ENCODE measurements at regions not wholly inside any gene's neighbourhood (a gene's known extent, or its start where the extent isn't known, plus 50 kb on each side); places are given as distances from the start of the nearest gene placed in this dataset.
"Not testable (repeated sequence)": the region's sequence is repeated elsewhere in the genome, so short reads cannot be mapped to it uniquely, and the experiment has no call there.

DNA sequence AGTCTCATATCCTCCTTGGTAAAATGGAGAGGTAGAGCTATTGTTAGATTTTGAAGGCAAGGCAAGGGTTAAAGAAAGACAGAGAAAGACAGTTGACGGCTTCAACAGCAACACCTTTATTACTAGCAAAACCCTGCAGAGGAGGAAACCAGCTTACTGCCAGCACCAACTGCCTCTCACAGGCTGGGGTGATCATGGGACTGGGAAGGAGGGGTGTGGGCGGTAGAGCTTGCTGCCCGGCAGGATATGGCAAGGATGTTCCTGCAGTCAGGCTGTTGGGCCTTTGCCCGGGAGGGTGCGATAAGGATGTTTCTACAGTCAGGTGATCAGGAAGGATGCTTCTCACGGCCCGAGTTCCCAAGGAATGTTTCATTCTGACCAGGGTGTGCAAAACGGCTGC, 310.0 kb downstream of the FOXD4L4 start:
- not testable (repeated sequence) for H3K36me3 ChIP-seq, DNase-seq, H3K9me3 ChIP-seq, H3K4me1 ChIP-seq, H3K27me3 ChIP-seq, H3K27ac ChIP-seq, H3K4me3 ChIP-seq

DNA sequence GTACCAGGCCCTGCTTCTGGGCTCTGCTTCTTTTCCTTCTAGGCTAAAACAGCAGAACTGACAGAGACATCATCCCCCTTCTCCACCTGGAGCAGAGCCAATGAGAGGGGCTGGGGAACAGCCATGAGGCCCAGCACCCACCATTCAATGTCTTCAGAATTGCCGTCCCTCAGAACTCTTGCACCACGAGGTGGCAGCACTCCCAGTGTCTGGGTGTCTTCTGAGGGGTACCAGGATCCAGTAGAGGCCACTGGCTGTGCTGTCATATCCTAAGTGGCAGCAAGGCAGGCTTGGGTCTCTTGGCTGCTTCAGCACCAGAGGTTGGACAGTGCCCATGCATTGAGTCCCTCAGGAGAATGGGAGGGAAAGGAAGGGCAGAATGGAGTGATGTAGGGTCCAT, 312.8 kb downstream of the FOXD4L4 start:
- H3K4me3 ChIP-seq, H3K4me1 ChIP-seq, H3K27me3 ChIP-seq, H3K36me3 ChIP-seq, DNase-seq, H3K27ac ChIP-seq, H3K9me3 ChIP-seq: not testable (repeated sequence)

DNA sequence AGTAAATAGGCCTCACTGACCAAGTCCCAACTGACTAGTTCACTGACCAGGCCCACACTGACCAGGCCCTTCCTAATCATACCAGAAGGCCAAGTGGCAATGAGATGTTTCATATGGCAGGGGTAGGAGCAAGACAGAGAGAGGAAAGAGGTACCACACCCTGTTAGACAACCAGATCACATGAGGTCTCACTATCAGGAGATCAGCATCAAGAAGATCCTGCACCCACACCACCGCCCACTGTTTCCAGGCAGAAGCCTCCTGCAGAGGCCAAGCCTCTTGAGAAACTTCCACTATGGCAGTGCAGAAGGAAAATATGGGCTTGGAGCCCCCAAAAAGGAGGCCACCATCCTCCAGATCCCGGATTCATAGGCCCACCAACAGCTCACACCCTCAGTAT, 317.8 kb downstream of the FOXD4L4 start:
- H3K36me3 ChIP-seq, H3K27me3 ChIP-seq, H3K4me3 ChIP-seq, DNase-seq, H3K27ac ChIP-seq, H3K4me1 ChIP-seq, H3K9me3 ChIP-seq: not testable (repeated sequence)

DNA sequence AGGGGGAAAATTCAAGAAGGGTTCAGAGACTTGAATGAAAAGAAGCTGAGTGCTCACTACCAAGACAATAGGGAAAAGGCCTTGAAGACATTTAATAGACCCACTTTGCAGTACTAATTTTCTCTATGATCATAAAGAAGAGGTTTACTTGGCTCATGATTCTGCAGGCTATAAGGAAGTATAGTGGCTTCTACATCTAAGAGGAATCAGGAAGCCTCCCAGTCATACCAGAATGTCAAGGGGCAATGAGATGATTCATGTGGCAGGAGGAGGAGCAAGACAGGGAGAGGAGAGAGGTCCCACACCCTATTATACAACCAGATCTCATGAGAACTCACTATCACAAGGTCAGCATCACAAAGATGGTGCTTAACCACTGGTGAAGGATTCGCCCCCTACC, 323.7 kb downstream of the FOXD4L4 start:
- not testable (repeated sequence) for H3K4me1 ChIP-seq, H3K9me3 ChIP-seq, H3K36me3 ChIP-seq, H3K27ac ChIP-seq, DNase-seq, H3K4me3 ChIP-seq, H3K27me3 ChIP-seq

DNA sequence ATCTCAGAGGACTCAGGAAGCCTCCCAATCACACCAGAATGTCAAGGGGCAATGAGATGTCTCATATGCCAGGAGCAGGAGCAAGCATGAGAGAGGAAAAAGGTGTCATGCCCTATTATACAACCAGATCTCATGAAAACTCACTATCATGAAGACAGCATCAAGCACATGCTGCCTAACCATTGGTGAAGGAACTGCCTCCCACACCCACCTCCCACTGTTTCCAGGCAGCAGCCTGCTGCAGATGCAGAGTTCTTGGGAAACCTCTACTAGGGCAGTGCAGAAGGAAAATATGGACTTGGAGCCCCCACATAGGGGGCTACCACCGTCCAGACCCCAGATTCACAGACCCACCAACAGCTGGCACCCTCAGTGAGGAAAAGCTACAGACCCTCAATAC, 326.9 kb downstream of the FOXD4L4 start:
- H3K27ac ChIP-seq, result not testable (repeated sequence)

DNA sequence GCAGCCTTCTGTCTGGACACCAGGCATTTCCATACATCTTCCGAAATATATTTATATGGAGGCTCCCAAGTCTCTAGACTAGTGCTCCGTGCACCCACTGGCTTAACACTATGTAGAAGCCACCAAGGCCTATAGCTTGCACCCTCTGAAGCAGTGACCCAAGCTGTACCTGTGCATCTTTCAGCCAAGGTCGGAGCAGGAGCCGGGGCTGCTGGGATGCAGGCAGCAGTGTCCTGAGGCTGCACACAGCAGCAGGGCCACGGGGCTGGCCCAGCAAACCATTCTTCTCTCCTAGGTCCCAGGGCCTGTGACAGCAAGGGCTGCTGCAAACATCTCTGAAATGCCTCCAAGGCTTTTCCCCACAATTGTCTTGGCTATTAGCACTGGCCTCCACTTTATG, 328.8 kb downstream of the FOXD4L4 start:
- not testable (repeated sequence) for H3K9me3 ChIP-seq, H3K27ac ChIP-seq, H3K4me1 ChIP-seq, H3K27me3 ChIP-seq, H3K36me3 ChIP-seq, H3K4me3 ChIP-seq
- DNase-seq, result peak in 2 of 3 donors; percentile 15 to 46

More for the DNA sequence above, 326.9 kb downstream of the FOXD4L4 start:
- not testable (repeated sequence) for H3K4me1 ChIP-seq, DNase-seq, H3K27me3 ChIP-seq, H3K36me3 ChIP-seq, H3K4me3 ChIP-seq, H3K9me3 ChIP-seq

DNA sequence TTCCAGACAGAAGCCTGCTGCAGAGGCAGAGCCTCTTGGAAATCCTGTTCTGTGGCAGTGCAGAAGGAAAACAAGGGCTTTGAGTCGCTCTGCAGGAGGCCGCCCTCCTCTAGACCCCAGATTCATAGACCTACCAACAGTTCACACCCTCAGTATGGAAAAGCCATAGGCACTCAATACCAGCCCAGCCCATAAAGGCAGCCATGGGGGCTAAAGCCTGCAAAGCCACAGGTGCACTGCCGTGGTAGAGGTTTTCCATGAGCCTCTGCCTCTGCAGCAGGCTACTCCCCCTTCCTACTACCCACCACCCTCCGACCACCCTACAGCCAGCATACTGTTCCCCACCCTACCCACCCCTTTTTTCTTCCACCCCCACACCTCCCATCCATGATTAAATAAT, 330.3 kb downstream of the FOXD4L4 start:
- not testable (repeated sequence) for H3K36me3 ChIP-seq, H3K4me3 ChIP-seq, H3K27ac ChIP-seq, H3K27me3 ChIP-seq, H3K9me3 ChIP-seq, H3K4me1 ChIP-seq
- peak in 1 of 3 donors; percentile 39 for DNase-seq

DNA sequence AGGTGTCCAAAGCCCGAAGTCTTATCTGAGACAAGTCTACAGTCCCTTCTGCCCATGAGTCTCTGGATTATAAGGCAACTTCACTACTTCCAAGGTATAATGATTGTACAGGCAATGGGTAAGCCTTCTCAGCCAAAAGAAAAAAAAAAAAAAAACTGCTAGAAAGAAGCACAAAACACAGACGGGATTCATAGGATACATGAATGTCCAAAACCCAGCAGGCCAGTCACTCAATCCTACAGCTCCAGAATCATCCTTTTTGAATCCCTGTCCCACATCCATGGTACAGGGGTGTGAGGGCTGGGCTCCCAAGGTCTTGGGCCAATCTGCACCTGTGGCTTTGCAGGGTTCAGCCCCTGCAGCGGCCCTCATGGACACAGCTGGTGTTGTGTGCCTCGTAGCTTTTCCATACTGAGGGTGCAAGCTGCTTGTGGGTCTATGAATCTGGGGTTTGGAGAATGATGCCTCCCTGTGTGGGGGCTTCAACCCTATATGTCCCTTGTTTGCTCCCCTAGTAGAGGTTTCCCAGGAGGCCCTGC, 331.6 kb downstream of the FOXD4L4 start:
- not testable (repeated sequence) for H3K9me3 ChIP-seq, H3K27me3 ChIP-seq, H3K4me3 ChIP-seq, H3K27ac ChIP-seq, H3K36me3 ChIP-seq, H3K4me1 ChIP-seq
- peak in 1 of 3 donors; percentile 15 for DNase-seq

DNA sequence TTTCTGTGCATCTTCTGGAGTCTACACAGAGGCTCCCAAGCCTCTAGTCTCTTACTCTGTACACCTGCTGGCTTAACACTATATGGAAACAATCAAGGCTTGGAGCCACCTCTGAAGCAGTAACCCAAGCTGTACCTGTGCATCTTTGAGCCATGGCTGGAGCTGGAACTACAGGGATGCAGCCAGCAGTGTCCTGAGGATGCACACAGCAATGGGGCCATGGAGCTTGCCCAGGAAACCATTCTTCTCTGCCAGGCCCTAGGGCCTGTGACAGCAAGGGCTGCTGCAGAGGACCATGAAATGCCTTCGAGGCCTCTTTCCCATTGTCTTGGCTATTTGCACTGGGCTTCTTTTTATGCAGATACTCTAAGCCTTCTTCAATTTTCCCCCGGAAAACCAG, 332.1 kb downstream of the FOXD4L4 start:
- not testable (repeated sequence) for H3K36me3 ChIP-seq, H3K9me3 ChIP-seq, H3K4me1 ChIP-seq, H3K27ac ChIP-seq, H3K27me3 ChIP-seq, H3K4me3 ChIP-seq
- peak in 1 of 3 donors; percentile 40 for DNase-seq

DNA sequence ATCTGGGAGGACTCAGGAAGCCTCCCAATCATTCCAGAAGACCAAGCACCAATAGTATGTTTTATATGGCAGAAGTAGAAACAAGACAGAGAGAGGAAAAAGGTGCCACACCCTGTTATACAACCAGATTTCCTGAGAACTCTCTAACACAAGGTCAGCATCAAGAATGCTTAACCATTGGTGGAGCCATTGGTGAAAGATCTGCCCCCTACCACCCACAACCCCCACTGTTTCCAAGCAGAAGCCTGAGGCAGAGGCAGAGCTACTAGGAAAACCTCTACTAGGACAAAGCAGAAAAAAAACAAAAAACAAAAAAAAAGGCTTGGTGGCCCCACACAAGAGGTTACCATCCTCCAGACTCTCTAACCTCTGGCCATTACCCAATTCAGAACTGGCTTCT, 336.2 kb downstream of the FOXD4L4 start:
- H3K4me3 ChIP-seq, H3K27ac ChIP-seq, H3K4me1 ChIP-seq, H3K27me3 ChIP-seq, DNase-seq, H3K36me3 ChIP-seq, H3K9me3 ChIP-seq: not testable (repeated sequence)

DNA sequence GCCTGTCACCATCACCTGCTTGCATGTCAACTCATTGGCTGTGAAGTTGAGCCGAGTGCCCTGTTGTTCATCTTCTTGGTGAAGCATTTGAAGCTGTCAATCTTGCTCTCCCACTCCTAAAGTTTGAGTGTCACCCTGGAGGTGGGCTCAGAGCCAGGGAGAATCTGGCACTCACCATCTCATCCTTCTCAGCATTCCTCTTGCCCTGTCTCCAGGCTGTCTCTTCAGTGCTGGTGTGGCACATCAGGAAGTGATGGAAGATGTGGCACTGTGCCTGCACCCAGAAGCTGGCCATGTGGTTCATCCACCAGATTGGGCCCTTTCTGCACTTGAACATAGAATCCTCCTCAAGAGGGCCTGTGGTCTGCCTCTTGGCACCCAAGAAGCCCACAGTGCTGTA, 345.9 kb downstream of the FOXD4L4 start:
- H3K36me3 ChIP-seq, H3K27ac ChIP-seq, H3K4me3 ChIP-seq, H3K4me1 ChIP-seq, DNase-seq, H3K9me3 ChIP-seq, H3K27me3 ChIP-seq: not testable (repeated sequence)

Data from Peyer's patch (tissue), 4 donors.